ENCODE measurements at regions not wholly inside any gene's neighbourhood (a gene's known extent, or its start where the extent isn't known, plus 50 kb on each side); places are given as distances from the start of the nearest gene placed in this dataset.

DNA sequence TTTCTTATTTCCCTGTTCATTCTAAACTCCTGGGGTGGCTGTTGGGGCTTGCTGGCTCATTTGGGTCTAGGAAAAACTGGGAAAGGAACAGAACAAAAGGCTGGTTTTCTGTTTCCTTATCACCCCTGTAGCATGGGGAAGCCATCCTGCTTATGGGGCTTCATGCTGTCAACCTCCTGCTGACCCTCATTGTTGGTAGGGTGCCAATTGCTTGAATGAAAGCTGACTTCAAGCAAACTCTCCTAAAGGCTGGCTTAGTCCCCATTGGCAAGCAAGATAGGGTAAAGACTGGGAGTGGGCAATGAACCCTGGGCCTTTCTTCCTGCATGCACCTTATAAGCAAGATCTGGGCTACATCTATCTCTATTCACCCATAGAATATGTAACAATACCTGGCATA is 511.6 kb downstream of the DMAC1 start:
- TF ChIP-seq, protein P1, sequence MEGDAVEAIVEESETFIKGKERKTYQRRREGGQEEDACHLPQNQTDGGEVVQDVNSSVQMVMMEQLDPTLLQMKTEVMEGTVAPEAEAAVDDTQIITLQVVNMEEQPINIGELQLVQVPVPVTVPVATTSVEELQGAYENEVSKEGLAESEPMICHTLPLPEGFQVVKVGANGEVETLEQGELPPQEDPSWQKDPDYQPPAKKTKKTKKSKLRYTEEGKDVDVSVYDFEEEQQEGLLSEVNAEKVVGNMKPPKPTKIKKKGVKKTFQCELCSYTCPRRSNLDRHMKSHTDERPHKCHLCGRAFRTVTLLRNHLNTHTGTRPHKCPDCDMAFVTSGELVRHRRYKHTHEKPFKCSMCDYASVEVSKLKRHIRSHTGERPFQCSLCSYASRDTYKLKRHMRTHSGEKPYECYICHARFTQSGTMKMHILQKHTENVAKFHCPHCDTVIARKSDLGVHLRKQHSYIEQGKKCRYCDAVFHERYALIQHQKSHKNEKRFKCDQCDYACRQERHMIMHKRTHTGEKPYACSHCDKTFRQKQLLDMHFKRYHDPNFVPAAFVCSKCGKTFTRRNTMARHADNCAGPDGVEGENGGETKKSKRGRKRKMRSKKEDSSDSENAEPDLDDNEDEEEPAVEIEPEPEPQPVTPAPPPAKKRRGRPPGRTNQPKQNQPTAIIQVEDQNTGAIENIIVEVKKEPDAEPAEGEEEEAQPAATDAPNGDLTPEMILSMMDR (conservative IDR thresholded peaks at IDR 0.05; ENCODE audit: low read length), result no peak
- no peak for TF ChIP-seq EZH2phosphoT487 (IDR thresholded peaks at IDR 0.05; ENCODE audit: borderline replicate concordance, low read depth, low read length)
